ENCODE measurements at regions not wholly inside any gene's neighbourhood (a gene's known extent, or its start where the extent isn't known, plus 50 kb on each side); places are given as distances from the start of the nearest gene placed in this dataset.

- TF ChIP-seq, protein P1, sequence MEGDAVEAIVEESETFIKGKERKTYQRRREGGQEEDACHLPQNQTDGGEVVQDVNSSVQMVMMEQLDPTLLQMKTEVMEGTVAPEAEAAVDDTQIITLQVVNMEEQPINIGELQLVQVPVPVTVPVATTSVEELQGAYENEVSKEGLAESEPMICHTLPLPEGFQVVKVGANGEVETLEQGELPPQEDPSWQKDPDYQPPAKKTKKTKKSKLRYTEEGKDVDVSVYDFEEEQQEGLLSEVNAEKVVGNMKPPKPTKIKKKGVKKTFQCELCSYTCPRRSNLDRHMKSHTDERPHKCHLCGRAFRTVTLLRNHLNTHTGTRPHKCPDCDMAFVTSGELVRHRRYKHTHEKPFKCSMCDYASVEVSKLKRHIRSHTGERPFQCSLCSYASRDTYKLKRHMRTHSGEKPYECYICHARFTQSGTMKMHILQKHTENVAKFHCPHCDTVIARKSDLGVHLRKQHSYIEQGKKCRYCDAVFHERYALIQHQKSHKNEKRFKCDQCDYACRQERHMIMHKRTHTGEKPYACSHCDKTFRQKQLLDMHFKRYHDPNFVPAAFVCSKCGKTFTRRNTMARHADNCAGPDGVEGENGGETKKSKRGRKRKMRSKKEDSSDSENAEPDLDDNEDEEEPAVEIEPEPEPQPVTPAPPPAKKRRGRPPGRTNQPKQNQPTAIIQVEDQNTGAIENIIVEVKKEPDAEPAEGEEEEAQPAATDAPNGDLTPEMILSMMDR (IDR thresholded peaks at IDR 0.05) = no peak
- TF ChIP-seq EZH2 (IDR thresholded peaks at IDR 0.05; ENCODE audit: borderline replicate concordance, insufficient read depth, low read depth, low read length, poor library complexity, severe bottlenecking) = no peak
Measured at GRCh38 chr2:777051-777450, 99.8 kb upstream of the TMEM18 start.
